ENCODE measurements at regions not wholly inside any gene's neighbourhood (a gene's known extent, or its start where the extent isn't known, plus 50 kb on each side); places are given as distances from the start of the nearest gene placed in this dataset.
"Not testable (repeated sequence)": the region's sequence is repeated elsewhere in the genome, so short reads cannot be mapped to it uniquely, and the experiment has no call there.

- Mint-ChIP-seq H3K9me3 (peaks cover 2% of the 10 kb centered on the region), H3K27ac (no peak overlapping the region), H3K36me3 (ENCODE audit: low read depth) (no peaks in the 10 kb centered on the region), H3K4me3 (no peak overlapping the region), H3K27me3 (ENCODE audit: low read depth) (no peaks in the 10 kb centered on the region), H3K4me1 (no peaks in the 10 kb centered on the region)
- peak; percentile 27 to 47 (median 39) for TF ChIP-seq CTCF (IDR thresholded peaks at IDR 0.05; ENCODE audit: unreplicated experiment in 3 of 3)
Measured at GRCh38 chr1:199243423-199244061, 604.7 kb downstream of the PTPRC start.

- Mint-ChIP-seq H3K36me3 (ENCODE audit: low read depth) (no peaks in the 10 kb centered on the region), H3K4me3 (no peak overlapping the region), H3K9me3 (peaks cover 2% of the 10 kb centered on the region), H3K27me3 (ENCODE audit: low read depth) (no peaks in the 10 kb centered on the region), H3K4me1 (no peaks in the 10 kb centered on the region), H3K27ac (no peak overlapping the region)
- TF ChIP-seq CTCF (IDR thresholded peaks at IDR 0.05; ENCODE audit: unreplicated experiment in 3 of 3) = no peak
Measured at GRCh38 chr1:199245946-199246345, 607.1 kb downstream of the PTPRC start.

DNA sequence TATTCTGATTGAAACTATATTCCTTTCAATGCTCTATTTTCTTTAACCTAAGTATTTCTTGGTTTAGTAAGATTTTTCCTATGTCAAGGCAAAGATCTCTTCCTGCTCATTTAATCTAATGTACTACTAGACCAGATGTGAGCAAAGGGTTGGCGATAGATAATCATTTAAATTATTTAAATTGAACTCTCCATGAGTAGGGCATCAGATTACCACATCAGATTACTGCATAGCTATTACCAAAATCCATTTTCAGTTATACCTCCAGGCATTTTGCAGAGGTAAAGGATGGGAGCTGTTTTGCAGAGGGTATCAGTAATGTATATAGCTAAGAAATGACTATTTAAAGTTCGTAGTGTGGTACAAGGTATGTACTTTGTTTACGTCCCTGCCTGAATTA, 607.9 kb downstream of the PTPRC start:
- Mint-ChIP-seq H3K4me1 (no peaks in the 10 kb centered on the region), H3K4me3 (no peak overlapping the region), H3K27ac (no peak overlapping the region), H3K27me3 (ENCODE audit: low read depth) (no peaks in the 10 kb centered on the region), H3K36me3 (ENCODE audit: low read depth) (no peaks in the 10 kb centered on the region), H3K9me3 (peaks cover 2% of the 10 kb centered on the region)
- TF ChIP-seq CTCF (IDR thresholded peaks at IDR 0.05; ENCODE audit: unreplicated experiment in 3 of 3) = no peak

DNA sequence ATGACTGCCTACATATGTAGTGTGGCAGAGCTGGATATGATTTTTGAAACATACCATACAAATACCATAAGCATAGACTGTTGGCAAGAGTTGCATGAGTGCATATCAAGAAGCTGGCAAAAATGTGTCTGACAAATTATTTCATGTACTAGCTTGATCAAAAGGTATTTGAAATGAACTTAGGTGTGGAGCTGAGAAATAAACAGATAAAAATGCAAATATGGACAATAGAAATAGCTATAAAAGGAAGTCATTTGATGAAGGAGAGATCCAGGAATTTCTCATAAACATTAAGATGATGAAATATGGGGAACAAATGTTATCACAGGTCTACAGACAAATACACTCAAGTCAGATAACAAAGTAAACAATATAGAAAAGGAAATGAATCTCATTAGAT, 609.1 kb downstream of the PTPRC start:
- TF ChIP-seq CTCF (IDR thresholded peaks at IDR 0.05; ENCODE audit: unreplicated experiment in 3 of 3) = no peak
- Mint-ChIP-seq H3K4me1 (no peaks in the 10 kb centered on the region), H3K4me3 (no peak overlapping the region), H3K9me3 (peaks cover 2% of the 10 kb centered on the region), H3K27me3 (ENCODE audit: low read depth) (no peaks in the 10 kb centered on the region), H3K27ac (no peak overlapping the region), H3K36me3 (ENCODE audit: low read depth) (no peaks in the 10 kb centered on the region)

DNA sequence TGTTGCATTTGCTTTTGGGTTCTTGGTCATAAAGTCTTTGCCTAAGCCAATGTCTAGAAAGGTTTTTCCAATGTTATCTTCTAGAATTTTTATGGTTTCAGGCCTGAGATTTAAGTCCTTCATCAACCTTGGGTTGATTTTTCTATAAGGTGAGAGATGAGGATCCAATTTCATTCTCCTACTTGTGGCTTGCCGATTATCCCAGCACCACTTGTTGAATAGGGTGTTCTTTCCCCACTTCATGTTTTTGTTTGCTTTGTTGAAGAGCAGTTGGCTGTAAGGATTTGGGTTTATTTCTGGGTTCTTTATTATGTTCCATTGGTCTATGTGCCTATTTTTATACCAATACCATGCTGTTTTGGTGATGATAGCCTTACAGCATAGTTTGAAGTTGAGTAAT, 615.2 kb downstream of the PTPRC start:
- H3K9me3 Mint-ChIP-seq = peaks cover 38% of the 10 kb centered on the region
- not testable (repeated sequence) for H3K27me3 Mint-ChIP-seq (ENCODE audit: low read depth); H3K4me1 Mint-ChIP-seq

DNA sequence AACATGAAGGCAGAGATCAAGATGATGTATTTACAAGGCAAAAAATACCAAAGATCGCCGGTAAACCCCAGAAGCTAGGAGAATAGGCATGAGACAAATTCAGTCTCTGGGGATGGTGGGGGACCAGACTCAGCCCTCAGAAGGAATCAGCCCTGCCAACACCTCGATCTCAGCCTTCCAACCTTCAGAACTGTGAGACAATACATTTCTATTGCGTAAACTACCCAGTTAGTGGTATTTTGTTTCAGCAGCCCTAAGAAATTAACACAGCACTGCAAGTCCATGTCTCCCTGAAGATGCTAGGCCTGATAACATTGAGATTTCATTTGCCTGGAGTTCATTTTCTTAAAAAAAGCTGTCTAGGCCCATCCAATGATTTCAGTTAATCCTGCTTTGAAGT, 622.5 kb downstream of the PTPRC start:
- no peak overlapping the region for H3K4me3 Mint-ChIP-seq
- peaks cover 11% of the 10 kb centered on the region for H3K9me3 Mint-ChIP-seq
- no peaks in the 10 kb centered on the region for H3K36me3 Mint-ChIP-seq (ENCODE audit: low read depth)
- no peak overlapping the region for H3K27ac Mint-ChIP-seq
- H3K27me3 Mint-ChIP-seq (ENCODE audit: low read depth) = no peaks in the 10 kb centered on the region
- H3K4me1 Mint-ChIP-seq = no peaks in the 10 kb centered on the region
- no peak for TF ChIP-seq CTCF (IDR thresholded peaks at IDR 0.05; ENCODE audit: unreplicated experiment in 3 of 3)

More for the DNA sequence above, 615.2 kb downstream of the PTPRC start:
- not testable (repeated sequence) for H3K4me3 Mint-ChIP-seq; H3K27ac Mint-ChIP-seq; H3K36me3 Mint-ChIP-seq (ENCODE audit: low read depth)
